Lung (tissue), 9 donors: ENCODE measurements at regions not wholly inside any gene's neighbourhood (a gene's known extent, or its start where the extent isn't known, plus 50 kb on each side); places are given as distances from the start of the nearest gene placed in this dataset.
"Not testable (repeated sequence)": the region's sequence is repeated elsewhere in the genome, so short reads cannot be mapped to it uniquely, and the experiment has no call there.

Experiments used
- ATAC-seq: fragments of 200-7000 bp; cut with Tn5 transposase; one replicate; pipeline ENCODE4 v1.9.1; 2020; ENCODE audit warnings: moderate number of reproducible peaks; ENCODE audit not compliant: insufficient read depth, low FRiP score
- DNase-seq, 3 donors: peaks; one replicate each; pipeline ENCODE4 v3.0.0-alpha.2; 2013 to 2017
- H3K27ac ChIP-seq, 2 donors: one replicate each; pipeline ENCODE4 v1.5.1; 2013; ENCODE audit warnings: mild to moderate bottlenecking in 2 of 2, moderate library complexity in 2 of 2, control low read depth in 1 of 2, inconsistent platforms in 1 of 2, low read depth in 1 of 2, low read length in 1 of 2
- H3K27me3 ChIP-seq, 3 donors: one replicate each; pipeline ENCODE4 v1.5.1; 2013; ENCODE audit warnings: low read length in 2 of 3; ENCODE audit not compliant: control insufficient read depth in 3 of 3, insufficient read depth in 3 of 3
- H3K36me3 ChIP-seq, 4 donors: one replicate each; pipeline ENCODE4 v1.5.1; 2013; ENCODE audit warnings: low read length in 4 of 4, mild to moderate bottlenecking in 1 of 4, moderate library complexity in 1 of 4; ENCODE audit not compliant: control insufficient read depth in 4 of 4, insufficient read depth in 4 of 4
- H3K4me1 ChIP-seq, 5 donors: one replicate each; pipeline ENCODE4 v1.5.1; 2013; ENCODE audit warnings: low read length in 5 of 5, mild to moderate bottlenecking in 2 of 5, moderate library complexity in 1 of 5; ENCODE audit not compliant: control insufficient read depth in 5 of 5, insufficient read depth in 5 of 5
- H3K4me3 ChIP-seq: one replicate; pipeline ENCODE4 v1.5.1; 2013; ENCODE audit warnings: mild to moderate bottlenecking, control low read depth, moderate library complexity
- H3K9ac ChIP-seq, 2 donors: one replicate each; pipeline ENCODE4 v1.5.1; 2013; ENCODE audit warnings: low read length in 2 of 2, control low read depth in 1 of 2; ENCODE audit not compliant: insufficient read depth in 1 of 2
- H3K9me3 ChIP-seq, 4 donors: one replicate each; pipeline ENCODE4 v1.5.1; 2013; ENCODE audit warnings: low read length in 3 of 4, mild to moderate bottlenecking in 1 of 4, moderate library complexity in 1 of 4; ENCODE audit not compliant: control insufficient read depth in 4 of 4, insufficient read depth in 3 of 4
- WGBS, 2 donors: extraction: QIAGEN DNeasy Blood & Tissue Kit; methylation state at CpG; one replicate each; pipeline ENCODE4 v1.1.7; 2013; 5-methylcytosine and 5-hydroxymethylcytosine counted together
- donor health status: Bipolar disorder and iron deficiency.
- donor health status: healthy.
- donor health status: DM: yes; HTN: yes; CAD: no.

DNA sequence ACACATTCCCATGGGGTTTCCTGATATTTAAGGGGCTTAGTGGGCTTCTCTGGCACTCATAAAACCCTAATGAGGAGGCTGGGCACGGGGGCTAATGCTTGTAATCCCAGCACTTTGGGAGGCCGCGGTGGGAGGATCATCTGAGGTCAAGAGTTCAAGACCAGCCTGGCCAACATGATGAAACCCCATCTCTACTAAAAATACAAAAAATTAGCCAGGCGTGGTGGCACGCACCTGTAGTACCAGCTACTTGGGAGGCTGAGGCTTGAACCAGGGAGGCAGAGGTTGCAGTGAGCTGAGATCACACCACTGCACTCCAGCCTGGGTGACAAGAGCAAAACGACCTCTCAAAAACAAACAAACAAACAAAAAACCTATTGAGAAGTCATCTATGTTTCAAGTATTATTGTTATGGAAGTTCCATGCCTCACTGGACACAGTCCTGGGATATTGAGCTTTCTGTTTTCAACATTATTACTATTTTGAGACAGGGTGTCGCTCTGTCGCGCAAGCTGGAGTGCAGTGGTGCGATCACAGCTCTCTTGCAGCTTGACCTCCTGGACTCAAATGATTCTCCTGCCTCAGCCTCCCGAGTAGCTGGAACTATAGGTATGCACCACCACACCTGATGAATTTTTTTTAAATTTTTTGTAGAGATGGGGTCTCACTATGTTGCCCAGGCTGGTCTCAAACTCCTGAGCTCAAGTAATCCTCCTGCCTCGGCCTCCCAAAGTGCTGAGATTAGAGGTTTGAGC lies 297.9 kb downstream of the GOLGA6L6 start:
- 67 to 68% methylated on average over 12 of the region's 12 CpGs for WGBS, 2 donors
- H3K9me3 ChIP-seq, result peaks cover 0 to 30% (median 3%) of the 10 kb centered on the region in 4 donors
- not testable (repeated sequence) for H3K4me3 ChIP-seq, H3K4me1 ChIP-seq, ATAC-seq, DNase-seq, H3K27ac ChIP-seq, H3K36me3 ChIP-seq, H3K27me3 ChIP-seq, H3K9ac ChIP-seq

DNA sequence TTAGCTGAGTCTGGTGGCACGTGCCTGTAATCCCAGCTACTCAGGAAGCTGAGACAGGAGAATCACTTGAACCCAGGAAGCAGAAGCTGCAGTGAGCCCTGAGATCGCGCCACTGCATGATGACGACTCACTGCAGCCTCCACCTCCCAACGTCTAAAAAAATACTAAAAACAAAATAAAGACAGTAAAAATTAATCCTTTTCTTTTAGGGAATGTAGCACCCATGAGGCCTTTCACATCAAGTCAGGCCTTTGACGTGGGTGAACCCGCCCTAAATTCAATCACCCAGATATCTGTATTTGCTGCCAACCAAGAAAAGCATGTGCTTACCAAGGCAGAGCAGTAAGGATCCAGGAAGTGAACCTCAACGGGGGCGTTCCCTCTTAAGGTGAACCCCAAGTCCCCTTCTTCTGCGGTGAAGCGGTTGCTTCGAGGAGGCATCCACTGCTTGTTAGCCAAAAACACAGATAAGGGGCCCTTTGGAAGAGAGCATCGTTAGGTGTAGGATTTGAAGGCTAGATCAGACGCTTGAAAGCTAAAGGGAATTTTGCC lies 301.2 kb downstream of the GOLGA6L6 start:
- not testable (repeated sequence) for H3K36me3 ChIP-seq, H3K27ac ChIP-seq, ATAC-seq, H3K4me3 ChIP-seq, H3K9ac ChIP-seq, H3K4me1 ChIP-seq, DNase-seq, H3K27me3 ChIP-seq
- WGBS, 2 donors, result 82 to 83% methylated on average over 14 of the region's 14 CpGs
- H3K9me3 ChIP-seq, result peaks cover 0 to 18% (median 4%) of the 10 kb centered on the region in 4 donors

DNA sequence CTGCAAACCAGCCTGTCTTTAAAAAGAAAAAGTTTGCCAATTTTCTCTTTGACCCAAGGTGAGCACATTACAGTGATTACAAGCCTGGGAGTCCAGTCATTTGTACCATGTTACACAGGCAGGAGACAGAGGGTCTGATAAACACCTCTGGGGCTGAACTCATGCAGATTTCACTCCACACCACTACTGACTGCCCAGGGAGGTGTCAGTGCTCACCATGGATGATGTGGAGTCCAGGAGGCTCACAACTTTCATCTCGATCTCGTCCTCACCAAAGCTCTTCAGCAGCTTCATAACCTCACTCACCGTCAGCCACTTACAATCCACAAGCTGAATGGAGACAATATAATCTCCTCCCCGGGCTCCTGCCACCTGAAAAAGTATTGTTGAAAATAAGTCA lies 302.4 kb downstream of the GOLGA6L6 start:
- WGBS, 2 donors, result 81 to 82% methylated on average over 4 of the region's 4 CpGs
- not testable (repeated sequence) for H3K27me3 ChIP-seq, H3K36me3 ChIP-seq, H3K4me1 ChIP-seq, DNase-seq, H3K27ac ChIP-seq, H3K4me3 ChIP-seq, H3K9ac ChIP-seq, ATAC-seq
- peaks cover 0 to 18% (median 3%) of the 10 kb centered on the region in 4 donors for H3K9me3 ChIP-seq

DNA sequence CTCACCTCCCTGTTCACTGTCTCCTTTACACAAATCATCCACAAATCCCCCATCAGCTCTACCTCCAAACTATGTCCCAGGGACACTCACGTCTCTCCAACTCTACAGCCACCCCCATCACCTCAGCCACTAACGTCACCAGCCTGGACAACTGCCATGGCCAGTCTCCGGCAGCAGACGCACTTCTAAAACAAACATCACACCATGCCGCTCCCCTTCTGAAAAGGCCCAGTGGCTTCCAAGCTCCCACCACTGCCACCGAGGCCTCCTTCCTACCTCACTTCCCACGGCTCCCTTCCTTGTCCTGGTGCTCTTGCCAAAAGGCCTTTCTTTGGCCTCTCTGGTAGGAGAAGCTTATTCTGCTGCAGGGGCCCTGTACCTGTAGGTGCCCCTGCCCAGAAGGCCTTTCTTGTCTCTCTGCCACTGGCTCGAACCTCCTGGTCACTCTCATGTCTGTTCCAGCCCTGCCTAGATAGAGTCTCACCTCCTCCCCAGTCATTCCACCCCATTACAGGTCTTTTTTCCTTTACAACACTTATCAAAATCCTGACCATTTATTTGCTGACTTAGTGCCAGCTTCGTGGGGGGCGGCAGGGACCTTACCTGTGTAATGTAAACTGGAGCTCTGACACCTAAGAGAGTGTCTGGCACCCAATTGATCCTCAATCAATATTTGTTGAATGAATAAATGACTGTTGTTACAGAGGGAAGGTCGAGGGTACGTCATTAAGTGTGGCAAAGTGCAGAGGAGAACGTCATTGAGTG lies 304.2 kb downstream of the GOLGA6L6 start:
- H3K4me1 ChIP-seq, H3K36me3 ChIP-seq, H3K9ac ChIP-seq, H3K4me3 ChIP-seq, DNase-seq, H3K27me3 ChIP-seq, H3K27ac ChIP-seq, ATAC-seq: not testable (repeated sequence)
- H3K9me3 ChIP-seq, result peaks cover 0 to 18% (median 2%) of the 10 kb centered on the region in 4 donors
- WGBS, 2 donors, result 71 to 79% methylated on average over 13 of the region's 13 CpGs

DNA sequence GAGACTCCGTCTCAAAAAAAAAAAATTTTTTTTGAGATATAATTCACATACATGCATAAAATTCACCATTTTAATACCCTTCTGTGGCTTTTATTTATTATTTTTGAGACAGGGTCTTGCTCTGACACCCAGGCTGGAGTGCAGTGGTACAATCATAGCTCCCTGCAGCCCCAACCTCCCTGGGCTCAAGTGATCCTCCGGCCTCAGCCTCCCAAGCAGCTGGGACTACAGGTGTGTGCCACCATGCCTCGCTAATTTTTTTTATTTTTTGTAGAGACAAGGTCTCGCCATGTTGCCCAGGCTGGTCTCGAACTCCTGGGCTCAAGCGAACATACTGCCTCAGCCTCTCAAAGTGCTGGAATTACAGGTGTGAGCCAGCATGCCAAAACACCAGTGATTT lies 305.9 kb downstream of the GOLGA6L6 start:
- not testable (repeated sequence) for ATAC-seq, DNase-seq, H3K4me1 ChIP-seq, H3K27me3 ChIP-seq, H3K36me3 ChIP-seq, H3K27ac ChIP-seq, H3K4me3 ChIP-seq, H3K9ac ChIP-seq
- peaks cover 0 to 13% (median 5%) of the 10 kb centered on the region in 4 donors for H3K9me3 ChIP-seq
- WGBS, 2 donors, result 75 to 80% methylated on average over 6 of the region's 6 CpGs

DNA sequence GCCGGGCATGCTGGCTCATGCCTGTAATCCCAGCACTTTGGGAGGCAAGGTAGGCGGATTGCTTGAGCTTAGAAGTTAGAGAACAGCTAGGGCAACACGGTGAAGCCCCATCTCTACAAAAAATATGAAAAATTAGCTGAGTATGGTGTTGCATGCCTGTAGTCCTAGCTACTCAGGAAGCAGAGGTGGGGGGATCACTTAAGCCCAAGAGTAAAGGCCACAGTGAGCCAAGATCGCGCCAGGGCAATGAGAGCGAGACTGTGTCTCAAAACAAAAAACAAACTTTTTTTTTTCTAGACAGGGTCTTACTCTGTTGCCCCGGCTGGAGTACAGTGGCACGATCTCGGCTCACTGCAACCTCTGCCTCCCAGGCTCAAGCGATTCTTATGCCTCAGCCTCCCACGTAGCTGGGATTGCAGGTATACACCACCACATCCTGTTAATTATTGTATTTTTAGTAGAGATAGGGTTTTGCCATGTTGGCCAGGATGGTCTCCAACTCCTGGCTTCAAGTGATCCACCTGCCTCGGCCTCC lies 307.5 kb downstream of the GOLGA6L6 start:
- not testable (repeated sequence) for H3K4me1 ChIP-seq, H3K27me3 ChIP-seq, H3K36me3 ChIP-seq, H3K9me3 ChIP-seq, H3K9ac ChIP-seq, H3K27ac ChIP-seq, ATAC-seq, H3K4me3 ChIP-seq, DNase-seq
- WGBS, 2 donors, result 80 to 83% methylated on average over 12 of the region's 12 CpGs

DNA sequence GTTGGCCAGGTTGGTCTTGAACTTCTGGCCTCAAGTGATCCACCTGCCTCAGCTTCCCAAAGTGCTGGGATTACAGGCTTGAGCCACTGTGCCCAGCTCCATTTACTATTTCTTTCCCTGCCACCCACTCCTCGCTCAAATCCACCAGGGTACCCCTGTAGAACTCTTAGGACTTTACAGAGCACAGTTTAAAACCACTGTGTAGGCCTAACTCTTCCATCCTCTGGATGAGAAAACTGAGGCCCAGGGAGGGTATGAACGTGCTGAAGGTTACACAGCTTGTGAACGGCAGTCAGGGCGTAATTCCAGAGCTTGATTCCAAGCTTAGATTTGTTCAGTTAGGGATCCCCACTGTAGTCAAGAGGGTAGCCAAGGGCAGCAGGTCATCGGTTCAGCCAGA lies 309.1 kb downstream of the GOLGA6L6 start:
- WGBS, 2 donors, result 69 to 70% methylated on average over 5 of the region's 5 CpGs
- not testable (repeated sequence) for ATAC-seq

DNA sequence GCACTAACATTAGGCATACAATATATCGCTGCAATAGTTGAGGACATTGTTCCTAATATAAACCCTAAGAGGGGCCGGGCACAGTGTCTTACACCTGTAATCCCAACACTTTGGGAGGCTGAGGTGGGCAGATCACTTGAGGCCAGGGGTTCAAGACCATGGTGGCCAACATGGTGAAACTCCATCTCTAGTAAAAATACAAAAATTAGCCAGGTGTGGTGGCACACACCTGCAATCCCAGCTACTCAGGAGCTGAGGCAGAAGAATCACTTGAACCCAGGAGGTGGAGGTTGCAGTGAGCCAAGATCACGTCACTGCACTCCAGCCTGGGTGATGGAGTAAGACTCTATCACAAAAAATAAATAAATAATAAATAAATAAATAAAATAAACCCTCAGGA lies 310.9 kb downstream of the GOLGA6L6 start:
- not testable (repeated sequence) for H3K4me1 ChIP-seq, DNase-seq, H3K27me3 ChIP-seq, H3K9me3 ChIP-seq, ATAC-seq, H3K36me3 ChIP-seq, H3K4me3 ChIP-seq, H3K27ac ChIP-seq, H3K9ac ChIP-seq
- 77 to 80% methylated on average over 3 of the region's 3 CpGs for WGBS, 2 donors

More for the DNA sequence above, 309.1 kb downstream of the GOLGA6L6 start:
- not testable (repeated sequence) for H3K4me1 ChIP-seq, DNase-seq, H3K4me3 ChIP-seq, H3K36me3 ChIP-seq, H3K27me3 ChIP-seq, H3K9ac ChIP-seq, H3K27ac ChIP-seq, H3K9me3 ChIP-seq
